HepG2 (cell line): ENCODE measurements at regions not wholly inside any gene's neighbourhood (a gene's known extent, or its start where the extent isn't known, plus 50 kb on each side); places are given as distances from the start of the nearest gene placed in this dataset.

Experiments
- ATAC-seq: fragments of 200-7000 bp; cut with Tn5 transposase; 3 replicates; pipeline ENCODE4 v1.9.1; 2020; ENCODE audit warnings: mild to moderate bottlenecking, moderate library complexity
- BruUV-seq: library from RNA; stranded (reverse); fragments of 400-500 nt; replicated peaks from 2 replicates; lab custom pipeline; 2021; lab: Mats Ljungman, UMichigan
- CTCF ChIA-PET: fragments of 300-600 bp; formaldehyde crosslinking; extraction: SDS; loops from one replicate; lab custom pipeline; 2021; ENCODE audit warnings: low total read pairs, inconsistent platforms, low intra/inter-chr PET ratio; lab: Yijun Ruan, JAX
- POLR2A ChIA-PET: fragments of 350-600 bp; sonication (Branson Sonifier 250); formaldehyde crosslinking; loops from one replicate; lab custom pipeline; 2020; ENCODE audit warnings: antibody characterized with exemption, inconsistent platforms; lab: Yijun Ruan, JAX
- DNase-seq: peaks from one replicate; pipeline ENCODE4 v3.0.0-alpha.2; 2015; ENCODE audit warnings: low spot score
- FAIRE-seq: peaks from 3 replicates; lab custom pipeline; 2011; peaks lifted over from hg19 to GRCh38; lab: Jason Lieb, UNC
- H2AFZ ChIP-seq: one replicate; pipeline ENCODE4 v1.6.1; 2011; ENCODE audit warnings: low read length, inconsistent platforms
- H3K27ac ChIP-seq: fragments of 300-600 bp; 3 replicates; pipeline ENCODE4 v1.8.0; 2011; ENCODE audit warnings: mixed run types, mild to moderate bottlenecking, mixed read lengths, low read length, inconsistent platforms; ENCODE audit not compliant: insufficient read depth; ENCODE audit errors: extremely low read length
- H3K27me3 ChIP-seq, 2 experiments: fragments of 200-600 bp in 1 of 2; 2 replicates in 1 of 2; 3 replicates in 1 of 2; pipeline versions ENCODE4 v1.6.0 to v1.8.0; 2011; ENCODE audit warnings: low read length in 2 of 2, mild to moderate bottlenecking in 2 of 2, moderate library complexity in 2 of 2, inconsistent platforms in 1 of 2; ENCODE audit not compliant: insufficient read depth in 2 of 2, control insufficient read depth in 1 of 2
- H3K36me3 ChIP-seq, 2 experiments: fragments of 200-600 bp in 1 of 2; replicated peaks in 1 of 2; 2 replicates in 1 of 2; 3 replicates in 1 of 2; pipeline versions ENCODE4 v1.5.1 to v1.8.0; 2011; ENCODE audit warnings: low read length in 2 of 2, inconsistent platforms in 1 of 2; ENCODE audit not compliant: insufficient read depth in 2 of 2, control insufficient read depth in 1 of 2
- H3K4me1 ChIP-seq: 2 replicates; pipeline ENCODE4 v1.5.1; 2012; ENCODE audit warnings: low read length, inconsistent platforms; ENCODE audit not compliant: insufficient read depth
- H3K4me2 ChIP-seq: 2 replicates; pipeline ENCODE4 v1.6.0; 2011; ENCODE audit warnings: low read depth, low read length, inconsistent platforms
- H3K4me3 ChIP-seq, 3 experiments: fragments of 200-600 bp in 1 of 3; sonication (generic), shearing (Covaris generic) in 1 of 3; replicated peaks in 1 of 3; 2 replicates each; pipeline ENCODE4 v1.5.1; 2011 to 2016; ENCODE audit warnings: low read length in 3 of 3, inconsistent platforms in 2 of 3, low read depth in 2 of 3, mild to moderate bottlenecking in 2 of 3, control low read depth in 1 of 3, mixed read lengths in 1 of 3; ENCODE audit not compliant: insufficient read depth in 1 of 3
- H3K79me2 ChIP-seq: one replicate; pipeline ENCODE4 v1.6.1; 2011; ENCODE audit warnings: low read length, inconsistent platforms; ENCODE audit not compliant: insufficient read depth
- H3K9ac ChIP-seq: 2 replicates; pipeline ENCODE4 v1.6.0; 2011; ENCODE audit warnings: mild to moderate bottlenecking, low read depth, low read length, inconsistent platforms; ENCODE audit not compliant: insufficient read depth
- H3K9me3 ChIP-seq: 2 replicates; pipeline ENCODE4 v1.5.1; 2012; ENCODE audit warnings: mild to moderate bottlenecking, low read length
- H4K20me1 ChIP-seq: 2 replicates; pipeline ENCODE4 v1.6.0; 2011; ENCODE audit warnings: inconsistent platforms, mild to moderate bottlenecking, low read length, moderate library complexity; ENCODE audit not compliant: insufficient read depth
- DMAP1 ChIP-seq: IDR thresholded peaks from 2 replicates; pipeline ENCODE4 v1.6.1; 2016
- GTF2F1 ChIP-seq: fragments of 150-350 bp; IDR thresholded peaks from 2 replicates; pipeline ENCODE4 v1.6.1; 2014; ENCODE audit warnings: low read length
- MLXIP ChIP-seq: sonication (generic); formaldehyde crosslinking; IDR thresholded peaks from 2 replicates; pipeline ENCODE4 v1.9.0; 2021; ENCODE audit warnings: missing genetic modification reagents, borderline replicate concordance
- PRDM10 ChIP-seq: sonication (generic); formaldehyde crosslinking; IDR thresholded peaks from 2 replicates; pipeline ENCODE4 v1.4.0; 2020; ENCODE audit warnings: low read depth, missing genetic modification reagents
- PRPF4 ChIP-seq: fragments of 200-400 bp; formaldehyde crosslinking; IDR thresholded peaks from 2 replicates; pipeline ENCODE4 v1.6.1; 2016; ENCODE audit warnings: low read length, low read depth; ENCODE audit not compliant: poor library complexity, severe bottlenecking
- RBFOX2 ChIP-seq: fragments of 200-400 bp; formaldehyde crosslinking; IDR thresholded peaks from 2 replicates; pipeline ENCODE4 v1.6.1; 2017; ENCODE audit warnings: low read depth, mild to moderate bottlenecking, low read length
- SNAPC5 ChIP-seq: sonication (generic); formaldehyde crosslinking; IDR thresholded peaks from 2 replicates; pipeline ENCODE4 v1.8.1; 2023; ENCODE audit warnings: mild to moderate bottlenecking, missing genetic modification reagents, borderline replicate concordance
- ZGPAT ChIP-seq: IDR thresholded peaks from 2 replicates; pipeline ENCODE4 v1.6.1; 2016; ENCODE audit warnings: mild to moderate bottlenecking
- ZNF30 ChIP-seq: sonication (generic); formaldehyde crosslinking; IDR thresholded peaks from 2 replicates; pipeline ENCODE4 v1.5.0; 2020; ENCODE audit warnings: mild to moderate bottlenecking, missing genetic modification reagents
- ZNF484 ChIP-seq: sonication (generic); formaldehyde crosslinking; IDR thresholded peaks from 2 replicates; pipeline ENCODE4 v1.5.1; 2020; ENCODE audit warnings: mild to moderate bottlenecking, low read depth, missing genetic modification reagents, borderline replicate concordance
- ZNF776 ChIP-seq: sonication (generic); formaldehyde crosslinking; IDR thresholded peaks from 2 replicates; pipeline ENCODE4 v1.4.0; 2020; ENCODE audit warnings: mild to moderate bottlenecking, missing genetic modification reagents
- WGBS: methylation state at CpG from one replicate; pipeline ENCODE4 v1.1.6; 2017; ENCODE audit warnings: low lambda C conversion rate; 5-methylcytosine and 5-hydroxymethylcytosine counted together
- in situ Hi-C: cut with HindIII; loops from 2 replicates; pipeline ENCODE4 v1.10.0; 2017; ENCODE audit warnings: low pct_unique_long_range_greater_than_20kb; ENCODE audit not compliant: extremely low pct_ligation_motif_present
- intact Hi-C: fragments of 100-400 bp; cut with micrococcal nuclease; formaldehyde crosslinking; loops from one replicate; pipeline ENCODE4 v1.10.0; 2022; ENCODE audit not compliant: unreplicated experiment

GRCh38 chr5:38182991-38183390 is 75.4 kb upstream of the EGFLAM start:
- 96% methylated on average over 6 of the region's 7 CpGs for WGBS
- no peaks in the 10 kb centered on the region for H4K20me1 ChIP-seq
- H3K27me3 ChIP-seq = no peaks in the 10 kb centered on the region
- intact Hi-C loops = no loop called here
- FAIRE-seq (no peak), ATAC-seq (no peak), DNase-seq (no peak)
- no peak overlapping the region for H3K4me3 ChIP-seq
- in situ Hi-C loops = no loop called here
- ChIA-PET POLR2A (no interaction called here), CTCF (no interaction called here)
- H3K79me2 ChIP-seq = no peaks in the 10 kb centered on the region
- H3K27ac ChIP-seq = no peak overlapping the region
- H3K4me1 ChIP-seq = peaks cover 18% of the 10 kb centered on the region
- H3K9ac ChIP-seq = no peak overlapping the region
- H3K9me3 ChIP-seq = 0 out of 2 replicates have a peak, but pooled peaks cover 5% of the 10 kb centered on the region
- H3K4me2 ChIP-seq = no peak overlapping the region
- H2AFZ ChIP-seq = no peak overlapping the region
- TF ChIP-seq ZGPAT (CRISPR knock-in tag) (no peak), SNAPC5 (CRISPR knock-in tag) (no peak), GTF2F1 (no peak), ZNF776 (CRISPR knock-in tag) (no peak), MLXIP (CRISPR knock-in tag) (no peak), RBFOX2 (no peak), PRPF4 (no peak), ZNF30 (CRISPR knock-in tag) (no peak), ZNF484 (CRISPR knock-in tag) (no peak), PRDM10 (no peak), DMAP1 (CRISPR knock-in tag) (no peak)
- BruUV-seq = no TSS peak
- no peaks in the 10 kb centered on the region for H3K36me3 ChIP-seq
